ENCODE measurements at regions not wholly inside any gene's neighbourhood (a gene's known extent, or its start where the extent isn't known, plus 50 kb on each side); places are given as distances from the start of the nearest gene placed in this dataset.

- POLR2A ChIA-PET, result no interaction called here
- BruUV-seq (replicated peaks), result no TSS peak
- no peak for FAIRE-seq
- TF ChIP-seq MYB (IDR thresholded peaks at IDR 0.05; ENCODE audit: borderline replicate concordance, low read depth, low read length), result no peak
- TF ChIP-seq, protein P1, sequence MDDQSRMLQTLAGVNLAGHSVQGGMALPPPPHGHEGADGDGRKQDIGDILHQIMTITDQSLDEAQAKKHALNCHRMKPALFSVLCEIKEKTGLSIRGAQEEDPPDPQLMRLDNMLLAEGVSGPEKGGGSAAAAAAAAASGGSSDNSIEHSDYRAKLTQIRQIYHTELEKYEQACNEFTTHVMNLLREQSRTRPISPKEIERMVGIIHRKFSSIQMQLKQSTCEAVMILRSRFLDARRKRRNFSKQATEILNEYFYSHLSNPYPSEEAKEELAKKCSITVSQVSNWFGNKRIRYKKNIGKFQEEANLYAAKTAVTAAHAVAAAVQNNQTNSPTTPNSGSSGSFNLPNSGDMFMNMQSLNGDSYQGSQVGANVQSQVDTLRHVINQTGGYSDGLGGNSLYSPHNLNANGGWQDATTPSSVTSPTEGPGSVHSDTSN (IDR thresholded peaks at IDR 0.05; ENCODE audit: insufficient replicate concordance, low read depth, low read length), result no peak
- TF ChIP-seq USF2 (IDR thresholded peaks at IDR 0.05; ENCODE audit: borderline replicate concordance, low read depth, low read length), result no peak
- TF ChIP-seq RAD51 (IDR thresholded peaks at IDR 0.05), result no peak
- TF ChIP-seq, protein P2, sequence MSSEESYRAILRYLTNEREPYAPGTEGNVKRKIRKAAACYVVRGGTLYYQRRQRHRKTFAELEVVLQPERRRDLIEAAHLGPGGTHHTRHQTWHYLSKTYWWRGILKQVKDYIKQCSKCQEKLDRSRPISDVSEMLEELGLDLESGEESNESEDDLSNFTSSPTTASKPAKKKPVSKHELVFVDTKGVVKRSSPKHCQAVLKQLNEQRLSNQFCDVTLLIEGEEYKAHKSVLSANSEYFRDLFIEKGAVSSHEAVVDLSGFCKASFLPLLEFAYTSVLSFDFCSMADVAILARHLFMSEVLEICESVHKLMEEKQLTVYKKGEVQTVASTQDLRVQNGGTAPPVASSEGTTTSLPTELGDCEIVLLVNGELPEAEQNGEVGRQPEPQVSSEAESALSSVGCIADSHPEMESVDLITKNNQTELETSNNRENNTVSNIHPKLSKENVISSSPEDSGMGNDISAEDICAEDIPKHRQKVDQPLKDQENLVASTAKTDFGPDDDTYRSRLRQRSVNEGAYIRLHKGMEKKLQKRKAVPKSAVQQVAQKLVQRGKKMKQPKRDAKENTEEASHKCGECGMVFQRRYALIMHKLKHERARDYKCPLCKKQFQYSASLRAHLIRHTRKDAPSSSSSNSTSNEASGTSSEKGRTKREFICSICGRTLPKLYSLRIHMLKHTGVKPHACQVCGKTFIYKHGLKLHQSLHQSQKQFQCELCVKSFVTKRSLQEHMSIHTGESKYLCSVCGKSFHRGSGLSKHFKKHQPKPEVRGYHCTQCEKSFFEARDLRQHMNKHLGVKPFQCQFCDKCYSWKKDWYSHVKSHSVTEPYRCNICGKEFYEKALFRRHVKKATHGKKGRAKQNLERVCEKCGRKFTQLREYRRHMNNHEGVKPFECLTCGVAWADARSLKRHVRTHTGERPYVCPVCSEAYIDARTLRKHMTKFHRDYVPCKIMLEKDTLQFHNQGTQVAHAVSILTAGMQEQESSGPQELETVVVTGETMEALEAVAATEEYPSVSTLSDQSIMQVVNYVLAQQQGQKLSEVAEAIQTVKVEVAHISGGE (CRISPR knock-in tag; IDR thresholded peaks at IDR 0.05), result no peak
- no peak for TF ChIP-seq BCL11A (IDR thresholded peaks at IDR 0.05; ENCODE audit: low read depth, low read length)
- no peak for TF ChIP-seq POU2F2 (IDR thresholded peaks at IDR 0.05; ENCODE audit: borderline replicate concordance, low read depth, low read length)
- no peak for TF ChIP-seq EZH2 (IDR thresholded peaks at IDR 0.05; ENCODE audit: borderline replicate concordance, control insufficient read depth, low read depth, low read length)
- TF ChIP-seq CTCF (IDR thresholded peaks at IDR 0.05 in 2 of 3, conservative IDR thresholded peaks at IDR 0.05 in 1 of 3; ENCODE audit: control insufficient read depth in 2 of 3, extremely low read depth in 1 of 3, insufficient read depth in 1 of 3, low read depth in 3 of 3, low read length in 3 of 3), result no peak
- no peak for TF ChIP-seq RAD21 (IDR thresholded peaks at IDR 0.05; ENCODE audit: insufficient read depth, low read depth, low read length)
- no peak for TF ChIP-seq TCF7 (IDR thresholded peaks at IDR 0.05; ENCODE audit: borderline replicate concordance)
- no peak for TF ChIP-seq SMC3 (IDR thresholded peaks at IDR 0.05; ENCODE audit: borderline replicate concordance, low read length)
- TF ChIP-seq, protein P3, sequence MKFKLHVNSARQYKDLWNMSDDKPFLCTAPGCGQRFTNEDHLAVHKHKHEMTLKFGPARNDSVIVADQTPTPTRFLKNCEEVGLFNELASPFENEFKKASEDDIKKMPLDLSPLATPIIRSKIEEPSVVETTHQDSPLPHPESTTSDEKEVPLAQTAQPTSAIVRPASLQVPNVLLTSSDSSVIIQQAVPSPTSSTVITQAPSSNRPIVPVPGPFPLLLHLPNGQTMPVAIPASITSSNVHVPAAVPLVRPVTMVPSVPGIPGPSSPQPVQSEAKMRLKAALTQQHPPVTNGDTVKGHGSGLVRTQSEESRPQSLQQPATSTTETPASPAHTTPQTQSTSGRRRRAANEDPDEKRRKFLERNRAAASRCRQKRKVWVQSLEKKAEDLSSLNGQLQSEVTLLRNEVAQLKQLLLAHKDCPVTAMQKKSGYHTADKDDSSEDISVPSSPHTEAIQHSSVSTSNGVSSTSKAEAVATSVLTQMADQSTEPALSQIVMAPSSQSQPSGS (IDR thresholded peaks at IDR 0.05; ENCODE audit: low read length), result no peak
Measured at GRCh38 chr2:80703532-80703931, 399.0 kb upstream of the LRRTM1 start.

More at GRCh38 chr2:80703532-80703931, 399.0 kb upstream of the LRRTM1 start:
- Histone ChIP-seq H3K27ac (ENCODE audit: control insufficient read depth, insufficient read depth) (no peak overlapping the region), H2AFZ (ENCODE audit: control insufficient read depth, low read depth, low read length) (no peak overlapping the region), H3K4me3 (no peak overlapping the region), H4K20me1 (ENCODE audit: control insufficient read depth, insufficient read depth) (no peaks in the 10 kb centered on the region), H3K9me3 (replicated peaks; ENCODE audit: control insufficient read depth, insufficient read depth, low read length) (no peaks in the 10 kb centered on the region), H3K9ac (ENCODE audit: control insufficient read depth, insufficient read depth, low read length) (no peak overlapping the region), H3K27me3 (replicated peaks in 1 of 2; ENCODE audit: control insufficient read depth in 2 of 2, insufficient read depth in 2 of 2, low read length in 1 of 2) (no peaks in the 10 kb centered on the region), H3K79me2 (ENCODE audit: control insufficient read depth, insufficient read depth, low read length) (no peaks in the 10 kb centered on the region), H3K4me1 (ENCODE audit: control insufficient read depth, insufficient read depth, low read length) (no peaks in the 10 kb centered on the region), H3K4me2 (ENCODE audit: control insufficient read depth, insufficient read depth) (no peak overlapping the region), H3K36me3 (ENCODE audit: control insufficient read depth in 2 of 2, insufficient read depth in 2 of 2, low read length in 1 of 2) (no peaks in the 10 kb centered on the region)
- in situ Hi-C loops (cut with MboI) (no loop called here), intact Hi-C loops (cut with micrococcal nuclease; ENCODE audit: unreplicated experiment) (no loop called here)
- SMC1A ChIA-PET (ENCODE audit: uncharacterized antibody, unreplicated experiment), result interaction anchor here (1.2 kb wide), 1 partner anchor 10 kb away, joined by 4 read pairs; no protein-coding TSS in a partner anchor
- no peak for DNase-seq (ENCODE audit: low read depth, low spot score)
- RAD21 ChIA-PET (ENCODE audit: unreplicated experiment), result no interaction called here
- ATAC-seq, result no peak
- 19% methylated on average over 3 of the region's 3 CpGs for WGBS (ENCODE audit: insufficient coverage, insufficient replicate concordance, low lambda C conversion rate, missing lambda C conversion rate)
- CTCF ChIA-PET, result no interaction called here
